BJ (cell line): ENCODE measurements at regions not wholly inside any gene's neighbourhood (a gene's known extent, or its start where the extent isn't known, plus 50 kb on each side); places are given as distances from the start of the nearest gene placed in this dataset.

ENCODE experiments used
- CTCF ChIA-PET: fragments of 350-600 bp; formaldehyde crosslinking; extraction: SDS; loops from one replicate; lab custom pipeline; 2021; ENCODE audit warnings: antibody characterized with exemption, inconsistent platforms; lab: Yijun Ruan, JAX
- POLR2A ChIA-PET: fragments of 300-600 bp; sonication (Branson Sonifier 250); formaldehyde crosslinking; extraction: SDS; loops from one replicate; lab custom pipeline; 2021; ENCODE audit warnings: antibody characterized with exemption; lab: Charles Lee
- DNase-seq: peaks from one replicate; pipeline ENCODE4 v3.0.0-alpha.2; 2011; ENCODE audit warnings: low read depth
- H3K27me3 ChIP-seq: 2 replicates; pipeline ENCODE4 v1.6.0; 2011; ENCODE audit warnings: low read length; ENCODE audit not compliant: control insufficient read depth, insufficient read depth
- H3K36me3 ChIP-seq: 2 replicates; pipeline ENCODE4 v1.5.1; 2011; ENCODE audit warnings: low read length; ENCODE audit not compliant: control insufficient read depth, insufficient read depth
- H3K4me3 ChIP-seq: 2 replicates; pipeline ENCODE4 v1.5.1; 2011; ENCODE audit warnings: low read depth, mild to moderate bottlenecking, control low read depth, low read length
- TF ChIP-seq, protein P1 (sequence below): IDR thresholded peaks from 2 replicates; pipeline ENCODE4 v1.5.1; 2011; ENCODE audit warnings: low read depth, mild to moderate bottlenecking, control low read depth, inconsistent platforms, low read length, moderate library complexity; ENCODE audit not compliant: insufficient read depth

DNA sequence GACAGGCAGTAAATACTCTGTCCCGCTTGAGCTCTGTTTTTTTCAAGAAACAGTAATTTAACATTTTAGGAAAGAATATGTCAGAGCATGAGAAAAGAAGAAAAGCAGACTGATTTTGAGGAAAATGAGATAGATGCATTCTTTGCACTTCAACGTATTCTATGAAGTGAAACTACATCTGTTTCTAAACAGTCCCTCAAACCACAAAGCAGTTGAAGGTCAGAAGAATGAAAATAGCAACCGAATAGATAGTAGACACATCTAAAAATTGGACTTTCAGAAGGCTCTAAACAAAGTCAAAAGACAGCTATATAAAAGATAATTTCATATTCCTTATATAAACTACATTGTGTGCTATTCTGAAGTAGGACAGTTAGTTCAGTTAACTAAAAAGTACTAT is 172.6 kb upstream of the LRRC3B start:
- ChIA-PET CTCF (no interaction called here), POLR2A (no interaction called here)
- Histone ChIP-seq H3K27me3 (no peaks in the 10 kb centered on the region), H3K4me3 (no peak overlapping the region), H3K36me3 (no peaks in the 10 kb centered on the region)
- no peak for DNase-seq
- TF ChIP-seq, protein P1, sequence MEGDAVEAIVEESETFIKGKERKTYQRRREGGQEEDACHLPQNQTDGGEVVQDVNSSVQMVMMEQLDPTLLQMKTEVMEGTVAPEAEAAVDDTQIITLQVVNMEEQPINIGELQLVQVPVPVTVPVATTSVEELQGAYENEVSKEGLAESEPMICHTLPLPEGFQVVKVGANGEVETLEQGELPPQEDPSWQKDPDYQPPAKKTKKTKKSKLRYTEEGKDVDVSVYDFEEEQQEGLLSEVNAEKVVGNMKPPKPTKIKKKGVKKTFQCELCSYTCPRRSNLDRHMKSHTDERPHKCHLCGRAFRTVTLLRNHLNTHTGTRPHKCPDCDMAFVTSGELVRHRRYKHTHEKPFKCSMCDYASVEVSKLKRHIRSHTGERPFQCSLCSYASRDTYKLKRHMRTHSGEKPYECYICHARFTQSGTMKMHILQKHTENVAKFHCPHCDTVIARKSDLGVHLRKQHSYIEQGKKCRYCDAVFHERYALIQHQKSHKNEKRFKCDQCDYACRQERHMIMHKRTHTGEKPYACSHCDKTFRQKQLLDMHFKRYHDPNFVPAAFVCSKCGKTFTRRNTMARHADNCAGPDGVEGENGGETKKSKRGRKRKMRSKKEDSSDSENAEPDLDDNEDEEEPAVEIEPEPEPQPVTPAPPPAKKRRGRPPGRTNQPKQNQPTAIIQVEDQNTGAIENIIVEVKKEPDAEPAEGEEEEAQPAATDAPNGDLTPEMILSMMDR: no peak

DNA sequence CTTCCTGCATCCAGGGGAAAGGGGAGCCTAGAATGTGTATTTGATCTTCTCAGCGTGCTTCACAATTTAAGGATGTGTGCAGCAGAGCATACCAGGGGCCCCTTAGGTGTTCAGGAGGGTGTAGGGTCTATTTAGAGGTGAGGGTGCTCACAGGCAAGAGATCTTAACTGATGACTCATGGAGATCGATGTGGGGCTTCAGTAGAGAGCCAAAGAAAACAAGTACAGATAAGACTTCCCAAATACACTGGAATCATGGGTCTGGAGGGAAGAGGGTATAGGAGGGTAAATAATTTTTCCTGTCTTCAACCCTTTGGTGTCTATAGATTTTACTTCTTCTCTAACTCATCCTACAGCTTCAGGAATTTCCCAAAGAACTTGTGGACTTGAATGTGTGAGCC is 170.2 kb upstream of the LRRC3B start:
- CTCF ChIA-PET: no interaction called here

DNA sequence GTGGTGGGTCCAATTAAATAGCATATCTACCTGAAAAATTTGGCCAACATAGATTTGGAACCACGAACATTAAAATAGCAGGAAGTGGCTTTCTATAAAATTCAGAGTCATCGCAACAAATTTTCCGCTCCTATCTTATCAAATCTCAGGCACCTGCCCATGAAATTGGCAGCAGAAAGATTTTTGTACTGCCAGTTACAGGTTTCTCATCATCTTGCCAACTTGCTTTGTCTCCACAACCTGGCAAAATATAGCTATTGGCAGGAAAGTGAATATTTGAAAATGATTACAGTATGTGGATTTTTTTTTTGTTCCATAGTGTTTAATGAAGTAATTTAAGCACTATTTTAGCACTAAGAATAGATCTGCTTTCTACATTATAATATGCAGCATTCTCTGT is 161.6 kb upstream of the LRRC3B start:
- H3K27me3 ChIP-seq: no peaks in the 10 kb centered on the region
- TF ChIP-seq, protein P1: no peak
- ChIA-PET POLR2A (no interaction called here), CTCF (no interaction called here)
- no peak for DNase-seq
- no peak overlapping the region for H3K4me3 ChIP-seq
- H3K36me3 ChIP-seq: no peaks in the 10 kb centered on the region

More for the DNA sequence above, 170.2 kb upstream of the LRRC3B start:
- TF ChIP-seq, protein P1: no peak
- H3K27me3 ChIP-seq: no peaks in the 10 kb centered on the region
- POLR2A ChIA-PET: no interaction called here
- H3K4me3 ChIP-seq: no peak overlapping the region
- H3K36me3 ChIP-seq: no peaks in the 10 kb centered on the region
- DNase-seq: no peak

DNA sequence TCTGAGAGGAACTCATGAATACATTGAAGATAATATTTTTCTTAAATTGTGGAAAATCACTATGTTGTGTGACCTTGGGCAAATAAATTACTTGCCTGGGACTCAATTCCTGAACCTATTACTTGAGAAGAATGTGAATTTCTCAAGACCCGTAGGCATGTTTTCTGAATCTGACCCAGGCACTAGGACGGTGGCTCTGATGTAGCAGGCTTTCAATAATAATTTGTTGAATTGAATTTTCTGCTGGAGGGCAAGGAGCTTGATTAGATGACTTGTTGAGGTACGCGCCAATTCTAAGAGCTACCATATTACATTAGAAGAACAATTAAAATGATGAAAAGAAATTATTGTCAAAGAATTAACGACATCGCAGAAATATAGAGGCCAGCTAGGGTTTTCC is 150.2 kb upstream of the LRRC3B start:
- TF ChIP-seq, protein P1: no peak
- Histone ChIP-seq H3K27me3 (no peaks in the 10 kb centered on the region), H3K36me3 (no peaks in the 10 kb centered on the region), H3K4me3 (no peak overlapping the region)
- CTCF ChIA-PET: no interaction called here
- POLR2A ChIA-PET: no interaction called here
- DNase-seq: no peak

DNA sequence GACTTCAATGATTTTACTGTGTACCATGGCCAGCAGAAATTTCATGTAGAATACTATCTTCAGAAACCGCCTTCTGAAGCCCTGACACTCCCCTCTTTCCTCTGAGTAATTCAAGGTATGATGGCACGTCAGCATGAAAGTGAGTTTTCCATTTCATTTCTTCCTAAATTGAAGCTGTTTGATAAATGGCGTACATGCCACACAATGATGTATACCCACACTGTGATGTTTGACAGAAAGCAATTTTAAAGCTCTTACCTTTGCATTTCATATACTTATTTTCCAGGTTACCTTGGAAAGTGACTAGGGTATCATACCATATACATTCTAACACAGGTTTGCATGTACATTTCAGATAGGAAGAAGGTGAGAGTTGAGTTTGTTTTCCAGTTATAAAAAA is 147.9 kb upstream of the LRRC3B start:
- TF ChIP-seq, protein P1: no peak
- Histone ChIP-seq H3K36me3 (no peaks in the 10 kb centered on the region), H3K27me3 (no peaks in the 10 kb centered on the region), H3K4me3 (no peak overlapping the region)
- CTCF ChIA-PET: no interaction called here
- DNase-seq: no peak
- POLR2A ChIA-PET: no interaction called here
